Coronary artery (tissue), 2 donors: ENCODE measurements at regions not wholly inside any gene's neighbourhood (a gene's known extent, or its start where the extent isn't known, plus 50 kb on each side); places are given as distances from the start of the nearest gene placed in this dataset.
"Not testable (repeated sequence)": the region's sequence is repeated elsewhere in the genome, so short reads cannot be mapped to it uniquely, and the experiment has no call there.

ENCODE experiments used
- DNase-seq: peaks from one replicate; pipeline ENCODE4 v3.0.0-alpha.2; 2017; ENCODE audit warnings: low spot score
- H3K27ac ChIP-seq, 2 donors: fragments of 200-600 bp; sonication (generic); one replicate each; pipeline ENCODE4 v1.5.1; 2016 to 2019
- H3K4me3 ChIP-seq: fragments of 200-600 bp; sonication (generic); 2 replicates; pipeline ENCODE4 v1.5.1; 2016; ENCODE audit warnings: mild to moderate bottlenecking, moderate library complexity
- TF ChIP-seq, protein P1 (sequence below): fragments of 200-600 bp; sonication (generic); IDR thresholded peaks from one replicate; pipeline ENCODE4 v1.5.1; 2019; ENCODE audit warnings: antibody characterized with exemption

DNA sequence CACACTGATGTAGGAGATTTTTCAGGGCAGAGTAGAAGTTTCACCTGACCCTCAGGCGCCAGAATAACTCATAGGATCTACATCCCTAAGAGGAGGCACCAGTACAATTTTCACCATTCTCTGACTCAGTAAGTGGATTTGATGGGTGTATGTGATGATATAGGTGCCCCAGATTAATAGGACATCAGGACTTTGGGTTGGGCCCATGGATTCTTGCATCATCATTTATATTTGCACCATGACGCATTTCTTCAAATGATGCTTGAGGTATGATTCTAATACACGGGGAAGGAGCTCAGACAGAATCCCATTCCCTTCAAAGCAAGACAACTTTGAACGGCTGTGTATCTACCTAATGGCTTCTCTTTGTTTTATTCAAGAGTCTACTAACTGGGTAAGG, 173.2 kb downstream of the TMEM114 start:
- Histone ChIP-seq H3K4me3 (no peak overlapping the region), H3K27ac (no peak overlapping the region)
- no peak for DNase-seq
- TF ChIP-seq, protein P1, sequence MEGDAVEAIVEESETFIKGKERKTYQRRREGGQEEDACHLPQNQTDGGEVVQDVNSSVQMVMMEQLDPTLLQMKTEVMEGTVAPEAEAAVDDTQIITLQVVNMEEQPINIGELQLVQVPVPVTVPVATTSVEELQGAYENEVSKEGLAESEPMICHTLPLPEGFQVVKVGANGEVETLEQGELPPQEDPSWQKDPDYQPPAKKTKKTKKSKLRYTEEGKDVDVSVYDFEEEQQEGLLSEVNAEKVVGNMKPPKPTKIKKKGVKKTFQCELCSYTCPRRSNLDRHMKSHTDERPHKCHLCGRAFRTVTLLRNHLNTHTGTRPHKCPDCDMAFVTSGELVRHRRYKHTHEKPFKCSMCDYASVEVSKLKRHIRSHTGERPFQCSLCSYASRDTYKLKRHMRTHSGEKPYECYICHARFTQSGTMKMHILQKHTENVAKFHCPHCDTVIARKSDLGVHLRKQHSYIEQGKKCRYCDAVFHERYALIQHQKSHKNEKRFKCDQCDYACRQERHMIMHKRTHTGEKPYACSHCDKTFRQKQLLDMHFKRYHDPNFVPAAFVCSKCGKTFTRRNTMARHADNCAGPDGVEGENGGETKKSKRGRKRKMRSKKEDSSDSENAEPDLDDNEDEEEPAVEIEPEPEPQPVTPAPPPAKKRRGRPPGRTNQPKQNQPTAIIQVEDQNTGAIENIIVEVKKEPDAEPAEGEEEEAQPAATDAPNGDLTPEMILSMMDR, result no peak

- TF ChIP-seq, protein P1, result no peak
- no peak overlapping the region for H3K27ac ChIP-seq
- H3K4me3 ChIP-seq, result no peak overlapping the region
- DNase-seq, result no peak
Observed at GRCh38 chr16:8408855-8409567, 181.3 kb downstream of the TMEM114 start.

DNA sequence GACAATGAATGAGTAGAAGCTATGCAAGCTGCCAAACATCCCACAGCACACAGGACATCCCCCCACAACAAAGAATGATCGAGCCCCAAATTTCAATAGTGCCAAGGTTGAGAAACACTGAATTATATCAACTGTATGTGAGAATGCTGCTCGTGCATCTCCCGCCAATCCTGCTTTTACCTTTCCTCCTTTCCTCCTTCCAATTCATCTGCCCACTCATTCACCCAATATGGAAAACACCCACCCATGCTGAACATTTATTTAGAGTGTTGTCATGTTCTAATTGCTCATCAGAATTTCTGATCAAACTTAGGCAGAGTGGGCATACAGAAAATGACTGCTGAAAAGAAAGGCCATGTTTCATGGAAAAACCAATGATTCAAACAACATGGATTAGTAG, 183.0 kb downstream of the TMEM114 start:
- TF ChIP-seq, protein P1, result no peak
- no peak overlapping the region for H3K27ac ChIP-seq
- DNase-seq, result no peak
- H3K4me3 ChIP-seq, result no peak overlapping the region

DNA sequence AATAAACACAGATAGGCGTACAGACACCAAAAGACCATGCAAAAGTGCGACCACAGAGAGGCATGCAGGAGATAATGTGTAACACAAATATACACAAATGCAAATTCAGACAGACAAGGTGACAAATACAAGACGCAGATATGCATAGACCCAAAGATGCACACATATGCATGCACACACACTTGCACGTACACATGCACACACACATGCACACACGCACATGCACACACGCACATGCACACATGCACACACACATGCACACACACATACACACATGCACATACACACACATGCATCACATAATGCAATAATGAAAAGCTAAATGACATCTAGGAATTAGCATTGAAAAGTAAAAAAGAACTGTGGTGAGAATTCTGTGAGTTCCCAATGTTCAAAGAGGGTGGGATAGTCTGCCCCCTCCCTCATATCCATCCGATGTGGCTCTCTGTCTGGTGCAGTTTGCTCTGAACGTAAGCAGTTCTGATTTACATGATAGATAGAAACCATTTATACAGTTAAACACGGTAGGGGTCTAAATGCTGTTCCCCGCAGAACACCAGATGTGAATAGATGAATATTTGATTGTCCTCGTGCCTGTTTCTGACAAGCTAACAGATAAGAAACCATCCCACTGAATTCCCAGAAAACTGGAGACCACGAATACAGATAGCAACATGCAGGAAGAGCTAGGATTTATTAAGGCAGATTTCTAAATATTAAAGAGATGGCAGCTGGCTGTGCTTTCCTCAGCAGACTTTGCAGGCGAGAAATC, 186.1 kb downstream of the TMEM114 start:
- no peak overlapping the region for H3K27ac ChIP-seq
- no peak for DNase-seq
- TF ChIP-seq, protein P1, result no peak
- no peak overlapping the region for H3K4me3 ChIP-seq

- no peak for DNase-seq
- Histone ChIP-seq H3K4me3 (no peak overlapping the region), H3K27ac (no peak overlapping the region)
- TF ChIP-seq, protein P1, result no peak
Observed at GRCh38 chr16:8402981-8403843, 187.1 kb downstream of the TMEM114 start.

- H3K27ac ChIP-seq, DNase-seq, H3K4me3 ChIP-seq: not testable (repeated sequence)
Observed at GRCh38 chr16:8400683-8401082, 189.6 kb downstream of the TMEM114 start.

- no peak overlapping the region for H3K27ac ChIP-seq
- TF ChIP-seq, protein P1, result no peak
- no peak for DNase-seq
- H3K4me3 ChIP-seq, result no peak overlapping the region
Observed at GRCh38 chr16:8398548-8398947, 191.8 kb downstream of the TMEM114 start.
